GM21528 (cell line): ENCODE measurements at regions not wholly inside any gene's neighbourhood (a gene's known extent, or its start where the extent isn't known, plus 50 kb on each side); places are given as distances from the start of the nearest gene placed in this dataset.
"Not testable (repeated sequence)": the region's sequence is repeated elsewhere in the genome, so short reads cannot be mapped to it uniquely, and the experiment has no call there.

Experiments
- ATAC-seq: cut with Tn5 transposase; IDR thresholded peaks from one replicate; pipeline ENCODE4 v1.9.1; 2021; ENCODE audit warnings: mild to moderate bottlenecking, moderate library complexity; ENCODE audit not compliant: unreplicated experiment, low FRiP score

DNA sequence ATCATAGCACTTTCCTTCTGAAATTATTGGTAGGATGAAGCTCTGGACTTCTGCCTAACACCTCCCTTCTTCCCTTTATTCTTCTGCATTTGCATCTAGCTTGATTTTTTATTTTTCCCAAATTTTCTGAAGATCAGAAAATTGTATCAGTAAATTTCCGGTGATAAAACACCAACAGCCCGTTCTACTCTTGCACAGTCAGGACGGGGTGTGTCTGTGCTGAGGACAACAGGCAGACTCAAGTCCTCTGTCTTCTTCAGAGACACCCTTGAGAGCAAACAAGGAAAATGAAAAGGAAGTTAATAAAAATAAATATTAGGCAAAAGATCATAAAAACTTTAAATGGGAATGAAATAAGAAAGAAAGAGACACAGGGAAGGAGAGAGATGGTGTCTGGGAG lies 120.7 kb downstream of the ARL4C start:
- no peak for ATAC-seq

- no peak for ATAC-seq
These were observed 121.6 kb downstream of the ARL4C start for GRCh38 chr2:234375176-234375880.

DNA sequence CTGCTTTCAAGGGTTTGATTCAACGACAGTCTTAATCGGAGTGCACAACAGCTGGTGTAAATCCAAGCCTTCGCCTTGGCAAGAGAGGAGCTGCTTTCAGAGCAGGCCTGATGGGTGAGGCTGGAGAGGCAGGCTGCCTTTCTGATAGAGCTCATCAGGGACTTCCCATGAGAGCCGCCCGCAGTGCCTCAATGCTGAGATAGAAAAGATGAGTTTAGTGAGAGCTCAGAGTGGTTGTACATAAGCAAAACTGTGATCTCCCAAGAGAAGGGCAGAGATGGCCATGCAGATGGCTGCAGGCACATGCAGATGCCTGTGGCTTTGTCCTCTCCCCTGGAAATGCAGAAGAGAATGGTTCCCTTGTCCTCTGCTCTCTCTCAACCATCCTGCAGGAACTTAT lies 122.1 kb downstream of the ARL4C start:
- ATAC-seq = no peak

- no peak for ATAC-seq
These were observed 122.8 kb downstream of the ARL4C start for GRCh38 chr2:234374150-234374508.

GRCh38 chr2:234373481-234374149 lies 123.3 kb downstream of the ARL4C start:
- ATAC-seq = no peak

GRCh38 chr2:234373060-234373459 lies 123.8 kb downstream of the ARL4C start:
- ATAC-seq = no peak

DNA sequence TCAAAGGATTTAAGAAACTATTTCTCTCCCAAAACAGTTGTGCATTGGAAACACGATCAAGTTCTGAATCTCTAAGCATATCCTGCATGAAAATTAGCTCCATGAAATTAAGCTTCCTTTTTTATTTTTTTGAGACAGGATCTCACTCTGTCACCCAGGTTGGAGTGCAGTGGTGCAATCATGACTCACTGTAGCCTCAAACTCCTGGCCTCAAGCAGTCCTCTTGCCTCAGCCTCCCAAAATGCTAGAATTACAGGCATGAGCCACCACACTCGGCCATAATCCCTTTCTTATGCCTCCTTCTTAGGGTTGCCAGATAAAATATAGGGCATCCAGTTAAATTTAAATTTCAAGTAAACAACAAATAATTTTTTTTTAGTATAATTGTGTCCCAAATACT lies 124.4 kb downstream of the ARL4C start:
- ATAC-seq = no peak

DNA sequence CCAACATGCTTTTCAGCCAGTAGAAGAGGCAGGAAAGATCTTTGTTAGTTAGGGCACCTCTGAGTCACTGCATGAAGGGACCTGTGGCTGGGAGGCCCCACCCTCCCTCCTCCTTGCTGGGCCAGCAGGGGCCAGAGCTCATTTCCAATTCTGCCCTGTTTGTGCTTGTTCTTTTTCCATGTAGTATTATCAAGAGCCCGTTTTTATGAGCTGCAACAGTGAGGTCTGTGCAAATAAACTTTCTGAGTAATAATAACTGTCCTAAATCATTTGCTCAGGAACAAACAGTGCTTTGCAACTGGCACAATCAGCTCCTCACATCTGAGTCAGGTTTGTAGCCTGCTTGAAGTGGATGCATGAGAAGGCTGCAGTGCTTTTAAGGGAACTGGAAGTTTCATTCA lies 128.0 kb downstream of the ARL4C start:
- no peak for ATAC-seq

- no peak for ATAC-seq
These were observed 130.0 kb downstream of the ARL4C start for GRCh38 chr2:234366891-234367290.

GRCh38 chr2:234364661-234365060 lies 132.2 kb downstream of the ARL4C start:
- ATAC-seq = no peak

GRCh38 chr2:234363647-234364294 lies 133.1 kb downstream of the ARL4C start:
- no peak for ATAC-seq

GRCh38 chr2:234363011-234363487 lies 133.8 kb downstream of the ARL4C start:
- no peak for ATAC-seq

- ATAC-seq = not testable (repeated sequence)
These were observed 136.4 kb downstream of the ARL4C start for GRCh38 chr2:234360313-234360975.

GRCh38 chr2:234357666-234358065 lies 139.2 kb downstream of the ARL4C start:
- no peak for ATAC-seq

- no peak for ATAC-seq
These were observed 141.0 kb downstream of the ARL4C start for GRCh38 chr2:234355808-234356365.

GRCh38 chr2:234355021-234355720 lies 141.7 kb downstream of the ARL4C start:
- no peak for ATAC-seq

DNA sequence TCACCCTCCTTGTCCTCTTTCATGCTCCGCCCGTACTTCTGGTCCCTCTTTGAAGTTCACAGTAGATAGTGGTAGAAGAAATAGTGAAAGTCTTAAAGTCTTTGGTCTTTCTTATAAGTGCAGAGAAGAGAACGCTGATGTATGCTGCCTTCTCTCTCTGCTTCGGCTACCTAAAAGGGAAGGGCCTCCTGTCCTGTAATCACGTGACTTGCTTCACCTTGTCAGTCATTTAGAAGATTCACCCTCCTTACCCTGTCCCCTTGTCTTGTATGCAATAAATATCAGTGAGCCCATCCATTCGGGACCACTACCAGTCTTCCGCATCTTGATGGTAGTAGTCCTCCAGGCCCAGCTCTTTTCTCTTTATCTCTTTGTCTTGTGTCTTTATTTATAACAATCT lies 144.6 kb downstream of the ARL4C start:
- no peak for ATAC-seq

DNA sequence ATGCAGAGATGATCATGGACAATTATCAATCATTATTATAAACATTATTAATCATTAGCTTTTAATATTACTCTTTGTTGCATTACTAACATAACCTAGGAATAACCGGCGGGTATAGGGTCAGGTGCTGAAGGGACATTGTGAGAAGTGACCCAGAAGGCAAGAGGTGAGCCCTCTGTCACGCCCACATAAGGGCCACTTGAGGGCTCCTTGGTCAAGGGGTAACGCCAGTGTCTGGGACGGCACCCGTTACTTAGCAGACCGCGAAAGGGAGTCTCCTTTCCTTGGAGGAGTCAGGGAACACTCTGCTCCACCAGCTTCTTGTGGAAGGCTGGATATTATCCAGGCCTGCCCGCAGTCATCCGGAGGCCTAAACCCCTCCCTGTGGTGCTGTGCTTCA lies 145.0 kb downstream of the ARL4C start:
- not testable (repeated sequence) for ATAC-seq

DNA sequence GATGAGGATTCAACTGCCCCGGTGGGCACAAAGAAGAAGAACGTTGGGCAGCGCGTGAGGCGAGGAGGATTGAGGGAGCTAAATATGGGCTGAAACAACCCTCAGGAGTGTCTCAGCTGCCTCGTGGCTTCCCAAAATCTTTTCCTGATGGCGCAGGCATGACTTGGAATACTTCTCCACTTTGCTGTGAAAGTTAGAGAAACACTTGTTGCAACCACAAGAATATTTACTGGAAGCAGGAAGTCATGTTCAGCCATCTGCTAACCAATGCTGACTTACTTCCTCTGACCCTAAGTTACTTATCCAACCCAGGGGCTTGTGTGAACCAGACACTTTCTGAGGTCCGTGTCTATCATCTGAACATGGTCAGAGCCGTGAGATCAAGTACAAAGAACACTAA lies 148.8 kb downstream of the ARL4C start:
- ATAC-seq = no peak

DNA sequence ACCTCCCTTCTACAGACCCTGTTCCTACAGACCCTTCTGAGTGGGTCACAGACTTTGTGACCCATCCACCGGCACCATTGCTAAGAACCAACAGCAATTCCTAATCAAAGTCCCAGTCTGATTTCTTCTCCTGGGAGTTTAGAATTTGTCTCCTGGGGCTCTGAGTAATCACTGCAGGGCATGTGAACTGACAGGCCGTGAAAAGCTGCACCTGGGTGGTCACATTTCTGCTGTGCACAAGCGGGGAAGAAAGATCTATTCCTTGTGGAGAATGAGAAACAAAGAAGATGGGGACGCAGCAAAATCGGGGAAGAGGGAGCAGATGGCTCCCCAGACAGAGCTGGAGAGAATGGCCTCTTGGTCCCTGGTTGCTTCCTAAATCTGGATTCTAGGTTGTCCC lies 151.0 kb downstream of the ARL4C start:
- no peak for ATAC-seq
